Fibroblast of mammary gland (primary cell): ENCODE measurements at regions not wholly inside any gene's neighbourhood (a gene's known extent, or its start where the extent isn't known, plus 50 kb on each side); places are given as distances from the start of the nearest gene placed in this dataset.

Source experiments
- DNase-seq: peaks from one replicate; pipeline ENCODE4 v3.0.0-alpha.2; 2010; ENCODE audit warnings: low read depth
- H3K4me3 ChIP-seq: 2 replicates; pipeline ENCODE4 v1.5.1; 2011; ENCODE audit warnings: low read depth, mild to moderate bottlenecking, low read length, moderate library complexity; ENCODE audit not compliant: control insufficient read depth
- TF ChIP-seq, protein P1 (sequence below): conservative IDR thresholded peaks from 2 replicates; pipeline ENCODE4 v1.5.1; 2011; ENCODE audit warnings: low read depth, low read length, inconsistent platforms; ENCODE audit not compliant: control insufficient read depth, insufficient read depth

- DNase-seq = no peak
- H3K4me3 ChIP-seq = no peak overlapping the region
- TF ChIP-seq, protein P1, sequence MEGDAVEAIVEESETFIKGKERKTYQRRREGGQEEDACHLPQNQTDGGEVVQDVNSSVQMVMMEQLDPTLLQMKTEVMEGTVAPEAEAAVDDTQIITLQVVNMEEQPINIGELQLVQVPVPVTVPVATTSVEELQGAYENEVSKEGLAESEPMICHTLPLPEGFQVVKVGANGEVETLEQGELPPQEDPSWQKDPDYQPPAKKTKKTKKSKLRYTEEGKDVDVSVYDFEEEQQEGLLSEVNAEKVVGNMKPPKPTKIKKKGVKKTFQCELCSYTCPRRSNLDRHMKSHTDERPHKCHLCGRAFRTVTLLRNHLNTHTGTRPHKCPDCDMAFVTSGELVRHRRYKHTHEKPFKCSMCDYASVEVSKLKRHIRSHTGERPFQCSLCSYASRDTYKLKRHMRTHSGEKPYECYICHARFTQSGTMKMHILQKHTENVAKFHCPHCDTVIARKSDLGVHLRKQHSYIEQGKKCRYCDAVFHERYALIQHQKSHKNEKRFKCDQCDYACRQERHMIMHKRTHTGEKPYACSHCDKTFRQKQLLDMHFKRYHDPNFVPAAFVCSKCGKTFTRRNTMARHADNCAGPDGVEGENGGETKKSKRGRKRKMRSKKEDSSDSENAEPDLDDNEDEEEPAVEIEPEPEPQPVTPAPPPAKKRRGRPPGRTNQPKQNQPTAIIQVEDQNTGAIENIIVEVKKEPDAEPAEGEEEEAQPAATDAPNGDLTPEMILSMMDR = no peak
Observed at GRCh38 chr5:54655266-54655665, 137.7 kb downstream of the SNX18 start.

DNA sequence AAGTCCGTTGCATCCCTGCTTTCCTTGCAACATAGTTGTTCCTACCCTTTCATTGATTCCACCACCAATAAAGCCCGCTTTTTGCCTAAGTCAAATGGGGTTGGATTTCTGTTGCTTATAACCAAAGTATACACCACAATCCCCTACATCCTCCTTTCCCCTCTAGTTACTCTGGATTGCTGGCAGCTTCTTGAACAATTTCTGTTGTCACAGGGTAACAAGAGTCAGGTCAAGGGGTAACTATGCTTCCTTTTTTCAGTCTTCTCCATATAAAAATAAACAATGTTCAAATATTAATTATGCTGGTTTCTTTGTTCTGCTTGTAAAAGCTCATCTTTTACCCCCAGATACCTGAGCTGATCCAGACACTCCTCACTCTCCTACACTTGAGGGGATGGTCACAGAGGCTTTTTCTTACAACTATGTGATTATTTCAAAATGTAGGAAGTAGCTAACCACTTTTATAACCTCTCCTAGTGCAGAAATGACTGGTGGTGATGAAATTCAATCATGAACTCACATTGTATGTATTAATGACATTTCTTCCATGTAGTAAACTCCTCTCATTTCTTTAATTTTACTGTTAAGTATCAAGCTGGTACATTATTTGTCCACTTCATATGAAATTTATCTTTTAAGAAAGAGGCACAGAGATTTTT, 136.5 kb downstream of the SNX18 start:
- TF ChIP-seq, protein P1 = no peak
- no peak overlapping the region for H3K4me3 ChIP-seq
- DNase-seq = no peak

DNA sequence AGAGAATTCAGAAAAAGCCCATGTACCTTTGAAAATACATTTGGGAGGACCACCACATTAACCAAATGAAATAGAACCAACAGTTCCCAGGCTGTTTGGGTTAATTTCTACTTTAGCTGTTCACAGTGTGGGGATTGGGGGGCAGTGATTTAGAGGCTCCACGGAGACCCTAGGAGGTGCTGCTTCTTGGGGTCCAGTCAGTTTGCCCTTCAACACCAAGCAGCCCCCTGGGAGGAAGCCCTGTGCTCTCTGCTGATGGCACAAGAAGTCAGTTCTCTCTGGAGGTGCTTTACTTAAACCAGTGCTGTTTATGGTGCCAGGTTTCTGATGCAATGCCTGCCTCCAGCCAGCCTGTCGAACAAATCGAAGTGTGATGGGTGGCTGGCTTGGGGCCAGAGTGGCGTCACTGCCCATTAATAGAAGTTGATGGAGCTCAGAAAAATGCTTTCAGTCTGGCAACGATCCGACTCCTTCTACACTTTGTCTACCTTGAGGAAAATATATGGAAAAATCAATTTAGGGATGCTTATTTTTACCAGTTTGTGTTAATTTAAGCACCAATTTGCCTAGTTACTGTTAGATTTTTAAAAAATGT, 134.0 kb downstream of the SNX18 start:
- H3K4me3 ChIP-seq = no peak overlapping the region
- TF ChIP-seq, protein P1 = no peak
- DNase-seq = peak; percentile 52

- TF ChIP-seq, protein P1 = no peak
- DNase-seq = no peak
- H3K4me3 ChIP-seq = no peak overlapping the region
Observed at GRCh38 chr5:54649041-54649504, 131.5 kb downstream of the SNX18 start.

- peak; percentile 68 for DNase-seq
- H3K4me3 ChIP-seq = no peak overlapping the region
- TF ChIP-seq, protein P1 = no peak
Observed at GRCh38 chr5:54646356-54647101, 129.0 kb downstream of the SNX18 start.

GRCh38 chr5:54645882-54646355, 128.4 kb downstream of the SNX18 start:
- DNase-seq = no peak
- TF ChIP-seq, protein P1 = no peak
- no peak overlapping the region for H3K4me3 ChIP-seq
